Activated CD4-positive, alpha-beta memory T cell treated with anti-CD3 and anti-CD28 coated beads for 36 hours (primary cell): ENCODE measurements at regions not wholly inside any gene's neighbourhood (a gene's known extent, or its start where the extent isn't known, plus 50 kb on each side); places are given as distances from the start of the nearest gene placed in this dataset.

Experiments used
- CTCF ChIA-PET: fragments of 350-600 bp; sonication (Branson Sonifier 250); formaldehyde crosslinking; loops from one replicate; lab custom pipeline; 2021; ENCODE audit warnings: antibody characterized with exemption, inconsistent platforms; lab: Charles Lee
- POLR2A ChIA-PET: fragments of 350-600 bp; sonication (Branson Sonifier 250); formaldehyde crosslinking; loops from one replicate; lab custom pipeline; 2021; ENCODE audit warnings: antibody characterized with exemption; lab: Charles Lee
- DNase-seq: peaks from one replicate; pipeline ENCODE4 v3.0.0-alpha.2; 2020
- H3K27ac Mint-ChIP-seq: one replicate; pipeline ENCODE4 v1.8.0; 2021; ENCODE audit warnings: mixed read lengths
- H3K27me3 Mint-ChIP-seq: one replicate; pipeline ENCODE4 v1.8.0; 2021; ENCODE audit warnings: mixed read lengths
- H3K36me3 Mint-ChIP-seq: one replicate; pipeline ENCODE4 v1.8.0; 2021; ENCODE audit warnings: mixed read lengths
- H3K4me1 Mint-ChIP-seq: one replicate; pipeline ENCODE4 v1.8.0; 2021; ENCODE audit warnings: low read depth, mixed read lengths
- H3K4me3 Mint-ChIP-seq: one replicate; pipeline ENCODE4 v1.8.0; 2021; ENCODE audit warnings: mild to moderate bottlenecking, mixed read lengths
- H3K9me3 Mint-ChIP-seq: one replicate; pipeline ENCODE4 v1.8.0; 2021; ENCODE audit warnings: mixed read lengths
- intact Hi-C: fragments of 100-400 bp; cut with micrococcal nuclease; formaldehyde crosslinking; loops from one replicate; pipeline ENCODE4 v1.15.1; 2023

- Mint-ChIP-seq H3K27ac (no peak overlapping the region), H3K9me3 (peaks cover 8% of the 10 kb centered on the region), H3K27me3 (peaks cover 5% of the 10 kb centered on the region), H3K36me3 (no peaks in the 10 kb centered on the region), H3K4me3 (no peak overlapping the region), H3K4me1 (no peaks in the 10 kb centered on the region)
- POLR2A ChIA-PET, result no interaction called here
- intact Hi-C loops, result no loop called here
- CTCF ChIA-PET, result no interaction called here
- DNase-seq, result no peak
These were observed 611.9 kb downstream of the TBC1D22A start for GRCh38 chr22:47374273-47374771.

GRCh38 chr22:47373648-47374272 is 611.3 kb downstream of the TBC1D22A start:
- no peak for DNase-seq
- Mint-ChIP-seq H3K27me3 (peaks cover 5% of the 10 kb centered on the region), H3K36me3 (no peaks in the 10 kb centered on the region), H3K27ac (no peak overlapping the region), H3K9me3 (peaks cover 6% of the 10 kb centered on the region), H3K4me3 (no peak overlapping the region), H3K4me1 (no peaks in the 10 kb centered on the region)
- intact Hi-C loops, result no loop called here
- ChIA-PET POLR2A (no interaction called here), CTCF (no interaction called here)

- no peak for DNase-seq
- CTCF ChIA-PET, result no interaction called here
These were observed 610.3 kb downstream of the TBC1D22A start for GRCh38 chr22:47372596-47373385.

GRCh38 chr22:47372111-47372581 is 609.7 kb downstream of the TBC1D22A start:
- POLR2A ChIA-PET, result no interaction called here
- Mint-ChIP-seq H3K27me3 (peaks cover 5% of the 10 kb centered on the region), H3K27ac (no peak overlapping the region), H3K4me1 (no peaks in the 10 kb centered on the region), H3K9me3 (no peaks in the 10 kb centered on the region), H3K4me3 (no peak overlapping the region), H3K36me3 (no peaks in the 10 kb centered on the region)
- CTCF ChIA-PET, result no interaction called here
- no peak for DNase-seq
- intact Hi-C loops, result no loop called here

More at GRCh38 chr22:47372596-47373385, 610.3 kb downstream of the TBC1D22A start:
- H3K4me1 Mint-ChIP-seq, result no peaks in the 10 kb centered on the region
- H3K4me3 Mint-ChIP-seq, result no peak overlapping the region
- H3K36me3 Mint-ChIP-seq, result no peaks in the 10 kb centered on the region
- H3K9me3 Mint-ChIP-seq, result no peaks in the 10 kb centered on the region
- no peak overlapping the region for H3K27ac Mint-ChIP-seq
- POLR2A ChIA-PET, result no interaction called here
- peaks cover 5% of the 10 kb centered on the region for H3K27me3 Mint-ChIP-seq
- intact Hi-C loops, result no loop called here

GRCh38 chr22:47371263-47372090 is 609.0 kb downstream of the TBC1D22A start:
- Mint-ChIP-seq H3K36me3 (no peaks in the 10 kb centered on the region), H3K27me3 (peaks cover 5% of the 10 kb centered on the region), H3K4me3 (no peak overlapping the region), H3K4me1 (no peaks in the 10 kb centered on the region), H3K27ac (no peak overlapping the region), H3K9me3 (no peaks in the 10 kb centered on the region)
- DNase-seq, result no peak
- CTCF ChIA-PET, result no interaction called here
- intact Hi-C loops, result no loop called here
- POLR2A ChIA-PET, result no interaction called here

- H3K27ac Mint-ChIP-seq, result no peak overlapping the region
- intact Hi-C loops, result no loop called here
- CTCF ChIA-PET, result no interaction called here
These were observed 608.2 kb downstream of the TBC1D22A start for GRCh38 chr22:47370448-47371262.

GRCh38 chr22:47369431-47370015 is 607.1 kb downstream of the TBC1D22A start:
- POLR2A ChIA-PET, result no interaction called here
- H3K27ac Mint-ChIP-seq, result no peak overlapping the region
- no peak for DNase-seq
- peaks cover under 1% of the 10 kb centered on the region for H3K9me3 Mint-ChIP-seq
- CTCF ChIA-PET, result no interaction called here
- intact Hi-C loops, result no loop called here
- peaks cover 5% of the 10 kb centered on the region for H3K27me3 Mint-ChIP-seq
- H3K4me1 Mint-ChIP-seq, result no peaks in the 10 kb centered on the region
- no peaks in the 10 kb centered on the region for H3K36me3 Mint-ChIP-seq
- H3K4me3 Mint-ChIP-seq, result no peak overlapping the region

More at GRCh38 chr22:47370448-47371262, 608.2 kb downstream of the TBC1D22A start:
- POLR2A ChIA-PET, result no interaction called here
- no peak for DNase-seq
- Mint-ChIP-seq H3K4me1 (no peaks in the 10 kb centered on the region), H3K9me3 (no peaks in the 10 kb centered on the region), H3K36me3 (no peaks in the 10 kb centered on the region), H3K27me3 (peaks cover 5% of the 10 kb centered on the region), H3K4me3 (no peak overlapping the region)

GRCh38 chr22:47369020-47369419 is 606.6 kb downstream of the TBC1D22A start:
- CTCF ChIA-PET, result no interaction called here
- no peaks in the 10 kb centered on the region for H3K36me3 Mint-ChIP-seq
- DNase-seq, result no peak
- H3K4me3 Mint-ChIP-seq, result no peak overlapping the region
- H3K27ac Mint-ChIP-seq, result no peak overlapping the region
- no peaks in the 10 kb centered on the region for H3K4me1 Mint-ChIP-seq
- peaks cover 5% of the 10 kb centered on the region for H3K9me3 Mint-ChIP-seq
- peaks cover 6% of the 10 kb centered on the region for H3K27me3 Mint-ChIP-seq
- intact Hi-C loops, result no loop called here
- POLR2A ChIA-PET, result no interaction called here

GRCh38 chr22:47367993-47368945 is 605.8 kb downstream of the TBC1D22A start:
- H3K9me3 Mint-ChIP-seq, result peaks cover 6% of the 10 kb centered on the region
- no peaks in the 10 kb centered on the region for H3K36me3 Mint-ChIP-seq
- H3K27ac Mint-ChIP-seq, result no peak overlapping the region
- H3K27me3 Mint-ChIP-seq, result peaks cover 7% of the 10 kb centered on the region
- H3K4me3 Mint-ChIP-seq, result no peak overlapping the region
- no peaks in the 10 kb centered on the region for H3K4me1 Mint-ChIP-seq
- intact Hi-C loops, result no loop called here
- ChIA-PET CTCF (no interaction called here), POLR2A (no interaction called here)
- no peak for DNase-seq

GRCh38 chr22:47367107-47367690 is 604.7 kb downstream of the TBC1D22A start:
- no peaks in the 10 kb centered on the region for H3K36me3 Mint-ChIP-seq
- POLR2A ChIA-PET, result no interaction called here

More at GRCh38 chr22:47367107-47367690, 604.7 kb downstream of the TBC1D22A start:
- H3K9me3 Mint-ChIP-seq, result peaks cover 7% of the 10 kb centered on the region
- H3K4me1 Mint-ChIP-seq, result no peaks in the 10 kb centered on the region
- intact Hi-C loops, result no loop called here
- peaks cover 7% of the 10 kb centered on the region for H3K27me3 Mint-ChIP-seq
- H3K27ac Mint-ChIP-seq, result no peak overlapping the region
- no peak overlapping the region for H3K4me3 Mint-ChIP-seq
- no peak for DNase-seq
- CTCF ChIA-PET, result no interaction called here
